ENCODE measurements at regions not wholly inside any gene's neighbourhood (a gene's known extent, or its start where the extent isn't known, plus 50 kb on each side); places are given as distances from the start of the nearest gene placed in this dataset.
A peak's percentile ranks its signal among the peaks of the same experiment; 100 is the strongest.
"Not testable (repeated sequence)": the region's sequence is repeated elsewhere in the genome, so short reads cannot be mapped to it uniquely, and the experiment has no call there.

DNA sequence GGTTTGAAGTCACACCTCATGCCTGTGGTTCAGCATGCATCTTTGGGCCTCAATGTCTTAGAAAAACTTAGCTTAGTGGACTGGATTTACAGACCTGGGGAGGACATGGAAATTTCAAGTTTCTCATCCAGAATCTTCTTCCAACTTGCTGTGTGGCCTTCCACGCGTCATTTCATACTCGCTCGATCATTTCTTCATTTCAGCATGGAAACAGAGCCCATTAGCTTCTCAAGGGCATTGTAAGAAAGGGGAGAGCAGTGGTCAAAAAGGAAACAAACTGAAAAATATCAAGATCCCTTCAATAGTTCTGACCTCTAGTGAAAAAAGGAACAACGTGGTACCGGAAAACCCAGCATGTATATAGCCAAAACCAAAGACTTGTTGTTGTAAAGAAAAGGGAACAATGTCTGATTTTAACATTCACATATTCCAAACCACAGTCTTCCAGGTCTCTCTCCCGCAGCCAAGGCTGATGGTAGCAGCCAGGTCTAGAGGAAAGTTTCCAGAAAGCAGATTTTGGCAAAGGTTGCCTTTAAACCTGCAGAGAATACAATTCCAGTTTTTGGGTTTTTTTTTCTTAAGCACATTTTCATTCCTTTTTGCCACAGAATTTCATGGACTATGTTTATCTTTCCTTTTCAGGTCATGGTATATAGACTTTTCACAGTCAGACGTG is 97.0 kb upstream of the CDC42BPA start:
- no peak for DNase-seq

GRCh38 chr1:227411066-227411465 is 92.8 kb upstream of the CDC42BPA start:
- no peak for DNase-seq

GRCh38 chr1:227406332-227406731 is 88.0 kb upstream of the CDC42BPA start:
- not testable (repeated sequence) for DNase-seq

DNA sequence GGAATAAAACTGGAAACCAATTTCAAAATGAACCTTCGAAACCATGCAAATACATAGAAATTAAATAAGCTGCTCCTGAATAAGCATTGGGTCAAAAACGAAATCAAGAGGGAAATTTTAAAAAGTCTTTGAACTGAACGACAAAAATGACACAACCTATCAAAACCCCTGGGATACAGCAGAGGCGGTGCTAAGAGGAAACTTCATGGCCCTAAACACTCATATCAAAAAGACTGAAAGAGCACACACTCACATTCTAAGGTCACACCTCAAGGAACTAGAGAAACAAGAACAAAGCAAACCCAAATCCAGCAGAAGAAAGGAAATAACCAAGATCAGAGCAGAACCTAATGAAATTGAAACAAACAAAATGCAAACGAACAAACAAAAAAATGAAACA is 85.2 kb upstream of the CDC42BPA start:
- no peak for DNase-seq

DNA sequence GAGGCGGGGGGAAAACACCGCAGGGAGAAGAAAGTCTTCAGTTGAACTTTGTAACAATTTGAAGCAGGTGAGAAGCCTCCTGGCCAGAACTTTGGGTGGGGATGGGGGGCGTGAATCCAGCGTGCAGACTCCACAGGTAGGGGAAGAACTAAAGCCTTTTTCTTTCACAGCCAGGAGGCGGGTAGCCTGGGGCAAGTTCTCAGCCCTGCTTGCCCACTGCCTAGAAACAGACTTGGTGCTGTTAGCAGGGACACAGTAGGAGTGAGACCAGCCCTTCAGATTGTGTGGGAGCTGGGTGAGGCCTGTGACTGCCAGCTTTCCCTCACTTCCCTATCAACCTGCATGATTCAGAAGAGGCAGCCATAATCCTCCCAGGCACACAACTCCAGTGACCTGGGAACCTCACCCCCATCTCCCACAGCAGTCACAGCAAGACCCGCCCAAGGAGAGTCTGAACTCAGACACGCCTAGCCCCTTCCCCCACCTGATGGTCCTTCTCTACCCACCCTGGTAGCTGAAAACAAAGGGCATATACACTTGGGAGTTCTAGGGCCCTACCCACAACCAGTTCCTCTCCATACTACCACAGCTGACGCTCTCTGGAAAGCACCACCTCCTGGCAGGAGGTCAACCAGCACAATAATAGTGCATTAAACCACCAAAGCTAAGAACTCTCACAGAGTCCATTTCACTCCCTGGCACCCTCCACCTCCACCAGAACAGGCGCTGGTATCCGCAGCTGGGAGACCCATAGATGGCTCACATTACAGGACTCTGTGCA is 83.5 kb upstream of the CDC42BPA start:
- DNase-seq = no peak

DNA sequence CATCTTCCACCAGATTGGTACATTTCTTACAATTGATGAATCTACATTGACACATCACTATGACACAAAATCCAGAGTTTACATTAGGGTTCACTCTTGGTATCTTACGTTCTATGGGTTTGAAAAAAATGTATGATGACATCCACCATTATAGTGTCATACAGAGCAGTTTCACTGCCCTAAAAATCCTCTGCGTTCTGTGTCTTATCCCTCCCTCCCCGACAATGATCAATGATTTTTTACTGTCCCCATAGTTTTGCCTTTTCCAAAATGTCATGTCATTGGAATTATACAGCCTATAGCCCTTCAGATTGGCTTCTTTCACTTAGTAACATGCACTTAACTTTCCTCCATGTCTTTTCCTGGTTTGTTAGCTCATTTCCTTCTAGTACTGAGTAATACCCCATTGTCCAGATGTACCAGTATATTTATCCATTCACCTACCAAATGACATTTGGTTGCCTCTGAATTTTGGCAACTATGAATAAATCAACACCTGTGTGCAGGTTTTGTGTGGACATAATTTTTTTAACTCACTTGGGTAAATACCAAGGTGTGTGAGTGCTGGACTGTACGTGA is 80.9 kb upstream of the CDC42BPA start:
- no peak for DNase-seq

GRCh38 chr1:227397354-227397978 is 79.2 kb upstream of the CDC42BPA start:
- DNase-seq = peak; percentile 65

DNA sequence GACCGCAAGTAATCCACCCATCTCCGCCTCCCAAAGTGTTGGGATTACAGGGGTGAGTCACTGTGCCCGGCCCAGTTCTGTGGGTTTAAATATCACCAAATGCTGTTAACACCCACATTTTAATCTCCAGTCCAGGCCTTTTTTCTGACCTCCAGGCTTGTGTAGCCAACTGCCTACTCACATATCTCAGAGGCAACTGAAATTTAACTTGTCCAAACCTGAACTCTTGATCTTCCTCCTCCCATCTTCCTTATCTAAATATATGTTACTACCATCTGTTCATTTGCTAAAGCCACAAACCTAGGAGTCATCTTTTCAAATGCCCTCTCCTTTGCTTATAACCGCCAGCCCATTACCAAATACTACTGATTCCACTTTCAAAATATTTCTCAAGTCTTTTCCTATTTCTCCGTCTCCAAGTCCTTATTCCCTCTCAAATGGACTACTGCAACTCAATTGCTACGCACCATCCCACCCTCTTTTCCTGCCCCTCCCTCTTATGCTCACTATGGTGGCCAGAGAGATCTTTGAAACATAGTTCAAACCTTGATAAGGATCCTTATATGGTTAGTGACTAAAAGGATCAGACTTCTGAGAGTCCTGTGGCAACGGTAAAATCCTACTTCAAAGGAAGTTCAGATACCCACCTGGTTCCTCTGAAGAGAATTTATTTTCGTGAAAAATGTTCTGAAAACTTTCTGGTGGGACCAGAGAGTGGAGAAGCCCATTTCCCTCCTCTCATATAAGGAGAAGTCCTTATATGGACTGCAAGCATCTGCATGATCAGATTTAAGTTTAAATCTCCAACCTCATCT is 78.5 kb upstream of the CDC42BPA start:
- no peak for DNase-seq

DNA sequence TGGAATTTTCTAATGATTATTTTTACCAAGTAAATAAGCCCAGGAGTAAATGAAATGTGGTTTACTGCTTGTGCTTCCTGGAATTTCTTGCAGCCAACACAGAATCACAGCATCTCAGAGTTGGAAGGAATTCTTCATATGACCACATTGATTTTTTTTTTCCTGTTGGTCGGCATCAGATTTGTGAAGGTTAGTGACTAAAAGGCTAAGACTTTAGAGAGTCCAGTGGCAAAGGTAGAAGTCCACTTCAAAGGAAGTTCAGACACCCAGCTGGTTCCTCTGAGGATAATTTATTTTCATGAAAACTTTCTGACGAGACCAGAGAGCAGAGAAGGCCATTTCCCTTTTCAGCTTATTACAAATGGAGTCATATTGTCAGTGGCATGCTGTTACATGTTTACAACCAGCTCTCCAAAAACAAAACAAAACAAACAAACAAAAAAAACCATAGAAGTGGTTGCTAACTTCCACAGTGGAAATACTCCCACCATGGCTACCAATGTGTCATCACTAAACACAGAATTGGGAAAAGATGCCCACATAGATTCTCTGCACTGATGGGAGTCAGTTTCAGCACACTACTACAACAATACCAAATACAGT is 77.2 kb upstream of the CDC42BPA start:
- DNase-seq = no peak

GRCh38 chr1:227392984-227393764 is 74.9 kb upstream of the CDC42BPA start:
- DNase-seq = no peak

DNA sequence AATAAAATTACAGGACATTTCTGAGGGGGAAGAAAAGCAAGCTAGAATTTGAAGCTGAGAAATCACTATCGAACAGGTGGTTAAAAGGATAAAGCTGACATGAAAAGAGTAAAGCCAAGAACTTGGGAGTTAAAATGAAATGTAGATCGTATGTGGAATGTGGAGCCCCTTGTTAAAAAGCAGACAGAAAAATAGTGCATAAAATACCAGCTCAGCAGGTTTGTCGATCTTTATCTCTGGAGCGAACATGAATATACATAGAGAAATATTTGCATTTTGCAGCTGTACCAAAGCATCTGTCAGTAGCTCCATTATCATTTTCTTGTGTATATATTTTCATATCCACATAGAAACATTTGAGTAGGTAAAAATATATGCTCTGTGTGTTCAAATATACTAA is 73.6 kb upstream of the CDC42BPA start:
- no peak for DNase-seq

DNA sequence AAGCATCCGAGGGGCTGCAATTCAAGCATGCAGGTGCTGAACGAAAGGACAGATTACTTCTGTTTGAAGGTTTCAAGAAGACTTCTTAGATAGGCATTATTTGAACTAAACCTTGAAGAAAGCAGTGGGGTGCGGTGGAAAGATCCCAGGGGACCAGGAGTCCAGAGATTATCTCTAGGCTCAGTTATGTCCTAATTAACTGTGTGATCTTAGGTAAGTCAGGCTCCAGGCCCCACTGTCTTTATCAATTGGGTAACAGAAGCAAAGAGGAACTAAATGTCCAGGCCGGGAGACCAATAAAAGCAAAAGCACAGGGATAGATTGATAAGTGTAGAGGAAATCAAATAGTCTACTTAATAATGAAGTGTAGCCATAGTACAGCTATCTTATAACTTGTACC is 72.9 kb upstream of the CDC42BPA start:
- DNase-seq = no peak

GRCh38 chr1:227390525-227390924 is 72.2 kb upstream of the CDC42BPA start:
- no peak for DNase-seq

DNA sequence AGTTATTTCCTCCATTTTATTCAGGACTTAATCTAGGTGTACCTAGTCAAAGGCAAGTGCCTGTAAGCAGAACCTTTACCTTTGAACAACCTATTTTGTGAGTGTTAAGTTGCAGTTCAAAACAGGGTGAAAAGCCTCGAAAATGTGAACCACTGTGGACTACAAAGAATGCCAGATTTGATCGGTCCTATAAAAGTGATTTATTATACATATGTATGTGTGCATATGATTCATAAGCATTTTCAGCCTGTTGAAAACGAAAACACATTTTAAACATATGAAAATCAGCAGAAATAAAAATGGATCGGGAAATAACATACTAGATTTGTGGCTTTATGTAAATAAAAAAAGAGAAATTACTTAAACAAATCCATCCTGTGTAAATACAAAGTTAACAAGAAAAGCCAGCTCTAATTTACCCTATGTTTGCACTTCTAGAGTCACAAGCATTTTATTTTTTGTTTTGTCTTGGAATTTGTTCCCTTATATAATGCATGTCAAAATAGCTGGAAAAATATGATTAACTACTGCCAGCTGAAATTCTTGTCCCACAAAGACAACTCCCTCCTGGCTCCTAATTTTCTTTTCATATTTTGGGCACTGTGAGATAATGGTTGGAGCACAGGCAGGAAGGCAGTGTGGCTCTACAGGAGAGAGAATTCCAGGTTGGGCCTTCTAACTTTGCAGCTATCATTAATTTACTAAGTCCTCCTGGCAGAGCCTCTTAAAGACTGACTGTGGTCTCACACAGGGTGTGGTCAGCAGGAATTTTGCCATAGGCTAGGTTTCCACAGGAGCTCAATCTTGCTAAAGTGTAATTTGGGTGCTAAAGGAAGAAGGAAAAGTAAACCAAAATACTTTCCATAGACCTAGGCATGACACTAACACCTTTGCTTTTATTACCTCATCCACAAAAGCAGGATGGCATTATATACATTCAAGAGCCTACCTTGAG is 70.2 kb upstream of the CDC42BPA start:
- DNase-seq = no peak

- DNase-seq = no peak
Observed at GRCh38 chr1:227379555-227379892, 61.2 kb upstream of the CDC42BPA start.

DNA sequence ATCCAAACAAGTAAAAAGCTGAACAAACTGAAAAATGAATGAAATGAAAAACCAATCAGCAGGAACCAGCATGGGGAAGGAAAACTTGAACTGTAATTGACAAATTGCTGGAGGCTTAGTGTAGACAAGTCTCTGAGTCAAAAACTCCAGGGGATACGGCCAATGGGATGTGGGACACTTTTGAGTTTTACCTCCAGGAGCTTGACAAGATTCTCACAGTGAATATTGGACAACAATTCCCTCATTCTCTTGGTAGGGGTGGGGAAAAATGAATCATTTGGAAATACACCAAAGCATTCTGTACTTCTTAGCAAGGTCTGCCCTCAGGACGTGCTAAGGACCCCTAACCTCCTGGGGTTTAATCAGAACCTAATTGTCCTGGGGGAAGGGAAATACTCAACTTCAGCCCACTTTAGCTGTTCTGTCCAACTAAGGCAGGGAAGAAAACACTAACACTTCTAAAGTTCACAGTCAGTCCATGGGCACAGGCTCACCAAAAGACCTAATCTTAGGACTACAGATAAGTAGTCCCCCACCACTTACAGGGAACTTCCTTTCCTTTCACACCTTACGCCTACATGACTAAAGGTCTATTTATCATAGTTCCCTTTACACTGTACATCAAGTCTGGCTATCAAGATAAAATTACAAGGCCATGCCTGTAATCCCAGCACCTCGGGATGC is 60.7 kb upstream of the CDC42BPA start:
- DNase-seq = no peak

DNA sequence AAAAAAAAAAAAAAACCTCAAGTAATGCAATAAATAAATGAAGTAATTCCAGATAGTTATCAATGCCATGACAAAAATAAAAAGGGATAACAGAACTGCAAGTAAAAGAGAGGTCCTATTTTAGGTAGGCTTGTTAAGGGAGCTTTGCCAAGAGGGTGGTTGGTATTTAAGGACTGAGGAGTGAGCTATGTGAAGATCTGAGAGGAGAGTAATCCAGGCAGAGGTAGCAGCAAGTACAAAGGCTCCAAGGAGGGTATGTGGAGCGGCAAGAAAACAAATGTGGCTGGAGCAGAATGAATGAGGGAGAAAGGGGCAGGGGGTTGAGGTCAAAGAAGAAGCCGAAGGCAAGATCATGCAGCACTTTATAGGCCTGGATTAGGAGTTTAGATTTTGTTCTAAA is 59.9 kb upstream of the CDC42BPA start:
- no peak for DNase-seq

DNA sequence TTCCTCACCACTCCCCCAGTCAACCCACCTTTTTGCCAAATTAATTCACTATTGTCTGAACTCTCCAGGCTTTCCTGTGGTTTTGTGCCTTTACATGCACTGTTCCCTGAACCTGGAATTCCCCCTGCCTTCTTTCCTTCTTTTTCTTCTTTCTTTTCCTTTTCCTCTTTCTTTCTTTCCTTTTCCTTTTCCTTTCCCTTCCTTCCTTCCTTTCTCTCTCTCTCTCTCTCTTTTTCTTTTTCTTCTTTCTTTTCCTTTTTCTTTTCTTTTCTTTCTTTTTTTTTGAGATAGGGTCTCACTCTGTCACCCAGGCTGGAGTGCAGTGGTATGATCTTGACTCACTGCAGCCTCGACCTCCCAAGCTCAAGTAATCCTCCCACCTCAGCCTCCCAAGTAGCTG is 56.6 kb upstream of the CDC42BPA start:
- DNase-seq = no peak

DNA sequence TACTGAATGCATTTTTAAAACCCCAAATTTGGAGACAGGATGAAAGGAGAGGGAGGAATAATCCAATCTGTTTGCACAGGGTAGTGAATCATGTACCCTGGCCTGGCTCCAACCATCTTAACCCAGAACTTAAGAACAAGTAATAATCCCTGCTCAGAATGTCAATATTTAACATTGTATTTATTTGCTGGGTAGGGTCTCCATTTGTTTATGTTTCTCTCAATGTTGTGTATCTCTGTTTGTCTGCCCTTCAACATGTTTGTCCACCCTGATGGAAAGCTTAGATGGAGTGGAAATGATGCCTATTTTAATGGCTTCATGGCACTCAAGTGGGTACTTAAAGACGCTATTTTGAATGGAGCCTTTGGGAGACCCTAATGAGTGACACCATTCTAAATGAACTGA is 54.4 kb upstream of the CDC42BPA start:
- DNase-seq = peak; percentile 81
